ENCODE measurements at regions not wholly inside any gene's neighbourhood (a gene's known extent, or its start where the extent isn't known, plus 50 kb on each side); places are given as distances from the start of the nearest gene placed in this dataset.

DNA sequence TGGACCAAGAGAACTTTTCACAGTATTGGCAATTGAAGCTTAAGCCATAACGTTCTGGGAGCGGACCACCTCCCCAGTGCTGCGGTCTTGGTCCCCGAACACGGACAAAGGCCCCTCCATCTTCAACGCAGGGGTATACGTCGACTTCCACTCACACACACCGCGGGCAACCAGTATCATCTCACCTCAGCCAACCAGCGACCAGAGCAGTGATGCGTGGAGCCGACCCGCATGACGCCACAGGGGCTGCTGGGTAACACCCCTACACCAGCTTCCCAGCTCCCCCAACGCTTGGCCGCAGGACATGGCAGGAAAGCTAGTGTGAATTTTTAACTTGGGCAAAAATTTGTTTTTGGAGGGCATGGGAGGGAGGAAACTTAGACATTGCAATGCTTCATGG is 77.3 kb upstream of the PLCXD3 start:
- TF ChIP-seq, protein P1, sequence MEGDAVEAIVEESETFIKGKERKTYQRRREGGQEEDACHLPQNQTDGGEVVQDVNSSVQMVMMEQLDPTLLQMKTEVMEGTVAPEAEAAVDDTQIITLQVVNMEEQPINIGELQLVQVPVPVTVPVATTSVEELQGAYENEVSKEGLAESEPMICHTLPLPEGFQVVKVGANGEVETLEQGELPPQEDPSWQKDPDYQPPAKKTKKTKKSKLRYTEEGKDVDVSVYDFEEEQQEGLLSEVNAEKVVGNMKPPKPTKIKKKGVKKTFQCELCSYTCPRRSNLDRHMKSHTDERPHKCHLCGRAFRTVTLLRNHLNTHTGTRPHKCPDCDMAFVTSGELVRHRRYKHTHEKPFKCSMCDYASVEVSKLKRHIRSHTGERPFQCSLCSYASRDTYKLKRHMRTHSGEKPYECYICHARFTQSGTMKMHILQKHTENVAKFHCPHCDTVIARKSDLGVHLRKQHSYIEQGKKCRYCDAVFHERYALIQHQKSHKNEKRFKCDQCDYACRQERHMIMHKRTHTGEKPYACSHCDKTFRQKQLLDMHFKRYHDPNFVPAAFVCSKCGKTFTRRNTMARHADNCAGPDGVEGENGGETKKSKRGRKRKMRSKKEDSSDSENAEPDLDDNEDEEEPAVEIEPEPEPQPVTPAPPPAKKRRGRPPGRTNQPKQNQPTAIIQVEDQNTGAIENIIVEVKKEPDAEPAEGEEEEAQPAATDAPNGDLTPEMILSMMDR (IDR thresholded peaks at IDR 0.05; ENCODE audit: low read length), result no peak
- no peak for TF ChIP-seq EZH2 (optimal IDR thresholded peaks at IDR 0.05; ENCODE audit: low read depth, low read length)
- TF ChIP-seq EZH2phosphoT487 (IDR thresholded peaks at IDR 0.05; ENCODE audit: low read length), result no peak
